VCaP (cell line): ENCODE measurements at regions not wholly inside any gene's neighbourhood (a gene's known extent, or its start where the extent isn't known, plus 50 kb on each side); places are given as distances from the start of the nearest gene placed in this dataset.

Source experiments
- H3K27ac ChIP-seq: fragments of 450-650 bp; 2 replicates; pipeline ENCODE4 v1.5.1; 2017
- TF ChIP-seq, protein P1 (sequence below): fragments of 450-650 bp; conservative IDR thresholded peaks from 2 replicates; pipeline ENCODE4 v1.5.1; 2017; ENCODE audit warnings: mild to moderate bottlenecking, moderate library complexity

DNA sequence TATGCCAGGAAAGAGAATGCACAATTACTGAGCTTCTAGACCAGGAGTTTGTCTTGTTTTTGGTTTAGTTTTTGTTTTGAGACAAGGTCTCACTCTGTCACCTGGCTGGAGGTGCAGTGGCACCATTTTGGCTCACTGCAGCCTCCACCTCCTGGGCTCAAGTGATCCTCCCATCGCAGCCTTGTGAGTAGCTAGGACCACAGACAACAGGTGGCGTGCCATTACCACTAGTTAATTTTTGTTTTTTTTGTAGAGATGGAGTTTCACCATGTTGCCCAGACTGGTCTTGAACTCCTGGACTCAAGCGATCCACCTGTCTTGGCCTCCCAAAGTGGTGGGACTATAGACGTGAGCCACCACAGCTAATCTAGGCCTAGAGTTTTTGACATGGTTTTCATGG, 104.4 kb upstream of the CCDC54 start:
- TF ChIP-seq, protein P1, sequence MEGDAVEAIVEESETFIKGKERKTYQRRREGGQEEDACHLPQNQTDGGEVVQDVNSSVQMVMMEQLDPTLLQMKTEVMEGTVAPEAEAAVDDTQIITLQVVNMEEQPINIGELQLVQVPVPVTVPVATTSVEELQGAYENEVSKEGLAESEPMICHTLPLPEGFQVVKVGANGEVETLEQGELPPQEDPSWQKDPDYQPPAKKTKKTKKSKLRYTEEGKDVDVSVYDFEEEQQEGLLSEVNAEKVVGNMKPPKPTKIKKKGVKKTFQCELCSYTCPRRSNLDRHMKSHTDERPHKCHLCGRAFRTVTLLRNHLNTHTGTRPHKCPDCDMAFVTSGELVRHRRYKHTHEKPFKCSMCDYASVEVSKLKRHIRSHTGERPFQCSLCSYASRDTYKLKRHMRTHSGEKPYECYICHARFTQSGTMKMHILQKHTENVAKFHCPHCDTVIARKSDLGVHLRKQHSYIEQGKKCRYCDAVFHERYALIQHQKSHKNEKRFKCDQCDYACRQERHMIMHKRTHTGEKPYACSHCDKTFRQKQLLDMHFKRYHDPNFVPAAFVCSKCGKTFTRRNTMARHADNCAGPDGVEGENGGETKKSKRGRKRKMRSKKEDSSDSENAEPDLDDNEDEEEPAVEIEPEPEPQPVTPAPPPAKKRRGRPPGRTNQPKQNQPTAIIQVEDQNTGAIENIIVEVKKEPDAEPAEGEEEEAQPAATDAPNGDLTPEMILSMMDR, result no peak
- H3K27ac ChIP-seq, result no peak overlapping the region

- TF ChIP-seq, protein P1, result no peak
- no peak overlapping the region for H3K27ac ChIP-seq
Measured at GRCh38 chr3:107273771-107274170, 103.5 kb upstream of the CCDC54 start.

DNA sequence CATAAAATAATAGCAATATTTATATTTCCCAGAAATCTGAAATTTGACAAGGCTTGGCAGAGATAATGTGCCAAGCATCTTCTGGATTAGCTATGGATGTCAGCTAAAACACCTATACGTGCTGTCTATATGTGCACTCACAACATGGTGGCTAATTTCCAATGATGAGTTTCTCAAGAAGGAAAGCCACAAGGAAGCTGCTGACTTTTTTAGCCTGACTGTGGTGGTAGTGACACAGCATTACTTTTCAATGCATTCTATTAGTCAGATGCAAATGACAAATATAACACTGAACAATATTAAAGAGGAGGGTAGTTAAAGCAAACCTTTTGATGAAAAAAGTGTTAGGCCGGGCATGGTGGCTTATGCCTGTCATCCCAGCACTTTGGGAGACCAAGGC, 101.7 kb upstream of the CCDC54 start:
- H3K27ac ChIP-seq, result no peak overlapping the region
- TF ChIP-seq, protein P1, result no peak

GRCh38 chr3:107283948-107284347, 93.3 kb upstream of the CCDC54 start:
- no peak overlapping the region for H3K27ac ChIP-seq
- TF ChIP-seq, protein P1, result no peak

DNA sequence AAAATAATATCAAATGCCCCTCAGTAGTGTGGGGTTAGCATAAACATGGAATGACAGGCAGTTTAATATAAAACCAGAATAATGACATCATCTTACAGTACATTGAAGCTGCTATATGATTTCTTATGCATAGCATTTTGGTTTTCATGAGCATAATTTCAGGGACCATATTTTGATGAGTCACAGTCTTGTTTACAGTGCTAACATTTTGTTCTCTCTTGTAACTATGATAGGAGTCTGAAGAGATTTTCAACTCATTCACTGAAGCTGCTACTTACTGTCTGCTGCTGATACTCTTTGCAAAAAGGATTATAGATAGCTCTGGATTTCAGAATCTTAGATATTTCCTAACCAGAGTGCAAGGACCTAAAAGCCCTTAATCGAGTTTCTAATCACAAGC, 92.6 kb upstream of the CCDC54 start:
- H3K27ac ChIP-seq, result no peak overlapping the region
- TF ChIP-seq, protein P1, result no peak

DNA sequence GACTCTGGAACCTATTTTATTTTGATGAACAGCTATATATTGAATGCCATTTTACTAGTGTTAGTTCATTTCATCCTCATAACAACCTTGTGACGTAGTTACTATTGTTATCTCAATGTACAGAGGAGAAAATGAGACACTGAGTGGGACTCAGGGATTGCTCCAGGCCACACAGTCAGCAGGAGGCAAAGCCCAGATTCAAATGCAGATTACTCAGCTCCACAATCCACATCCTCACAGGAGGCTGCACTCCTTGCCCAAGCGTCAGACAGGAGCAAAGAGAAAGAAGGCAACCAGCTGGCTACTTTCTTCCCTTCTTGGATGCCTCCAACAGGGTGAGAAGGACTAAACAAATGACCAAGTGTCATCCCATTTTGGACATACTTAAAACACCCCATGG, 92.0 kb upstream of the CCDC54 start:
- TF ChIP-seq, protein P1, result no peak
- H3K27ac ChIP-seq, result no peak overlapping the region

- TF ChIP-seq, protein P1, result no peak
- H3K27ac ChIP-seq, result peak overlapping the region; percentile 37; the same call in 1 of the 2 replicates
Measured at GRCh38 chr3:107289354-107289753, 87.9 kb upstream of the CCDC54 start.

- H3K27ac ChIP-seq, result no peak overlapping the region
Measured at GRCh38 chr3:107294117-107294516, 83.1 kb upstream of the CCDC54 start.

More at GRCh38 chr3:107294117-107294516, 83.1 kb upstream of the CCDC54 start:
- TF ChIP-seq, protein P1, result no peak
